Panc1 (cell line): ENCODE measurements at regions not wholly inside any gene's neighbourhood (a gene's known extent, or its start where the extent isn't known, plus 50 kb on each side); places are given as distances from the start of the nearest gene placed in this dataset.

Experiments
- ATAC-seq: fragments of 200-7000 bp; cut with Tn5 transposase; 2 replicates; pipeline ENCODE4 v1.9.1; 2020; ENCODE audit warnings: mild to moderate bottlenecking, moderate library complexity
- BruUV-seq: library from RNA; stranded (reverse); fragments of 400-500 nt; replicated peaks from 2 replicates; lab custom pipeline; 2021; lab: Mats Ljungman, UMichigan
- CTCF ChIA-PET: fragments of 300-600 bp; sonication (Branson Sonifier 250); formaldehyde crosslinking; loops from one replicate; lab custom pipeline; 2022; ENCODE audit warnings: antibody characterized with exemption; lab: Charles Lee
- POLR2A ChIA-PET: fragments of 300-600 bp; sonication (Branson Sonifier 250); formaldehyde crosslinking; loops from one replicate; lab custom pipeline; 2022; ENCODE audit warnings: antibody characterized with exemption; lab: Charles Lee
- DNase-seq: peaks from one replicate; pipeline ENCODE4 v3.0.0-alpha.2; 2010; ENCODE audit warnings: low read depth, low spot score
- H3K27ac ChIP-seq: 2 replicates; pipeline ENCODE4 v1.5.1; 2011; ENCODE audit warnings: mild to moderate bottlenecking, low read length, inconsistent platforms
- H3K27me3 ChIP-seq: fragments of 200-500 bp; sonication (Bioruptor generic); 2 replicates; pipeline ENCODE4 v1.6.0; 2014; ENCODE audit warnings: low read length, inconsistent platforms; ENCODE audit not compliant: control insufficient read depth, insufficient read depth
- H3K36me3 ChIP-seq: fragments of 200-500 bp; sonication (Bioruptor generic); 2 replicates; pipeline ENCODE4 v1.5.1; 2014; ENCODE audit warnings: inconsistent platforms, mild to moderate bottlenecking, low read length, moderate library complexity; ENCODE audit not compliant: control insufficient read depth, insufficient read depth
- H3K4me1 ChIP-seq: 2 replicates; pipeline ENCODE4 v1.5.1; 2011; ENCODE audit warnings: inconsistent platforms, mild to moderate bottlenecking, low read length, moderate library complexity; ENCODE audit not compliant: control insufficient read depth, insufficient read depth
- H3K4me3 ChIP-seq, 2 experiments: 2 replicates each; pipeline ENCODE4 v1.5.1; 2011 to 2012; ENCODE audit warnings: low read depth in 2 of 2, low read length in 2 of 2, mild to moderate bottlenecking in 2 of 2, inconsistent platforms in 1 of 2, moderate library complexity in 1 of 2
- H3K9me3 ChIP-seq: fragments of 200-500 bp; sonication (Bioruptor generic); 2 replicates; pipeline ENCODE4 v1.5.1; 2014; ENCODE audit warnings: low read depth, mild to moderate bottlenecking, inconsistent platforms, low read length, moderate library complexity; ENCODE audit not compliant: control insufficient read depth, insufficient read depth
- CTCF ChIP-seq: fragments of 450-650 bp; IDR thresholded peaks from 2 replicates; pipeline ENCODE4 v1.5.1; 2017; ENCODE audit warnings: mild to moderate bottlenecking
- POLR2AphosphoS5 ChIP-seq: IDR thresholded peaks from 2 replicates; pipeline ENCODE4 v1.6.1; 2012; ENCODE audit warnings: mild to moderate bottlenecking, low read depth, low read length, moderate library complexity
- REST ChIP-seq, 2 experiments: IDR thresholded peaks; 2 replicates each; pipeline ENCODE4 v1.6.1; 2011 to 2012; ENCODE audit warnings: low read depth in 2 of 2, control low read depth in 1 of 2, low read length in 1 of 2, mild to moderate bottlenecking in 1 of 2, moderate library complexity in 1 of 2; ENCODE audit not compliant: insufficient read depth in 1 of 2
- SIN3A ChIP-seq: IDR thresholded peaks from 2 replicates; pipeline ENCODE4 v1.6.1; 2012; ENCODE audit warnings: low read depth, mild to moderate bottlenecking, low read length, moderate library complexity, borderline replicate concordance; ENCODE audit not compliant: insufficient read depth
- TCF7L2 ChIP-seq: IDR thresholded peaks from 2 replicates; pipeline ENCODE4 v1.6.1; 2011; ENCODE audit warnings: mild to moderate bottlenecking, low read depth, low read length, inconsistent platforms
- in situ Hi-C: cut with HindIII; loops from 2 replicates; pipeline ENCODE4 v1.10.0; 2016; ENCODE audit warnings: low sequenced_read_pairs, low pct_unique_long_range_greater_than_20kb
- intact Hi-C: fragments of 100-400 bp; cut with micrococcal nuclease; formaldehyde crosslinking; loops from one replicate; pipeline ENCODE4 v1.10.0; 2022; ENCODE audit not compliant: unreplicated experiment

GRCh38 chr10:78276139-78276538 is 242.5 kb downstream of the RPS24 start:
- ATAC-seq (no peak), DNase-seq (no peak)
- POLR2A ChIA-PET, result interaction anchor here (0.6 kb wide), 1 partner anchor 764 kb away, joined by 14 read pairs; no protein-coding TSS in a partner anchor
- Histone ChIP-seq H3K36me3 (no peaks in the 10 kb centered on the region), H3K27ac (no peak overlapping the region), H3K4me3 (no peak overlapping the region), H3K9me3 (peaks cover 3% of the 10 kb centered on the region; the same call in 1 of the 2 replicates), H3K4me1 (no peaks in the 10 kb centered on the region), H3K27me3 (peaks cover 9% of the 10 kb centered on the region; the same call in 1 of the 2 replicates)
- in situ Hi-C loops (no loop called here), intact Hi-C loops (no loop called here)
- no TSS peak for BruUV-seq
- CTCF ChIA-PET, result no interaction called here
- no peak for TF ChIP-seq POLR2AphosphoS5
- no peak for TF ChIP-seq REST (IDR thresholded peaks at IDR 0.05; ENCODE audit: insufficient read depth in 1 of 2, low read depth in 2 of 2, low read length in 1 of 2)
- TF ChIP-seq CTCF, result no peak
- TF ChIP-seq TCF7L2, result no peak
- TF ChIP-seq SIN3A, result no peak

- intact Hi-C loops (no loop called here), in situ Hi-C loops (no loop called here)
- Histone ChIP-seq H3K4me3 (no peak overlapping the region), H3K27ac (no peak overlapping the region), H3K27me3 (peaks cover 9% of the 10 kb centered on the region; the same call in 1 of the 2 replicates), H3K4me1 (no peaks in the 10 kb centered on the region), H3K36me3 (no peaks in the 10 kb centered on the region), H3K9me3 (no peaks in the 10 kb centered on the region)
- DNase-seq, result no peak
- no peak for ATAC-seq
- TF ChIP-seq REST (IDR thresholded peaks at IDR 0.05; ENCODE audit: insufficient read depth in 1 of 2, low read depth in 2 of 2, low read length in 1 of 2) (no peak), TCF7L2 (no peak), CTCF (no peak), SIN3A (no peak), POLR2AphosphoS5 (no peak)
- CTCF ChIA-PET, result no interaction called here
- POLR2A ChIA-PET, result no interaction called here
- BruUV-seq, result no TSS peak
These were observed 243.8 kb downstream of the RPS24 start for GRCh38 chr10:78277314-78278057.
